GM20000 (cell line): ENCODE measurements at regions not wholly inside any gene's neighbourhood (a gene's known extent, or its start where the extent isn't known, plus 50 kb on each side); places are given as distances from the start of the nearest gene placed in this dataset.

Source experiments
- DNase-seq: peaks from one replicate; pipeline ENCODE4 v3.0.0; 2012; ENCODE audit warnings: low spot score
- CTCF ChIP-seq: IDR thresholded peaks from 2 replicates; pipeline ENCODE4 v1.5.1; 2012; ENCODE audit warnings: mild to moderate bottlenecking, control low read depth; ENCODE audit errors: extremely low read depth, missing control alignments

- no peak for DNase-seq
- no peak for TF ChIP-seq CTCF
Measured at GRCh38 chr19:31530781-31531180, 181.5 kb upstream of the TSHZ3 start.

- TF ChIP-seq CTCF = no peak
- DNase-seq = no peak
Measured at GRCh38 chr19:31531326-31531725, 182.1 kb upstream of the TSHZ3 start.

- no peak for DNase-seq
- no peak for TF ChIP-seq CTCF
Measured at GRCh38 chr19:31532034-31532433, 182.8 kb upstream of the TSHZ3 start.

GRCh38 chr19:31533114-31533513, 183.9 kb upstream of the TSHZ3 start:
- no peak for DNase-seq
- no peak for TF ChIP-seq CTCF

- DNase-seq = no peak
- no peak for TF ChIP-seq CTCF
Measured at GRCh38 chr19:31534231-31534630, 185.0 kb upstream of the TSHZ3 start.

GRCh38 chr19:31534786-31535657, 185.8 kb upstream of the TSHZ3 start:
- DNase-seq = no peak
- TF ChIP-seq CTCF = no peak

GRCh38 chr19:31535691-31536460, 186.6 kb upstream of the TSHZ3 start:
- no peak for TF ChIP-seq CTCF
- DNase-seq = no peak
